ENCODE measurements at regions not wholly inside any gene's neighbourhood (a gene's known extent, or its start where the extent isn't known, plus 50 kb on each side); places are given as distances from the start of the nearest gene placed in this dataset.
"Not testable (repeated sequence)": the region's sequence is repeated elsewhere in the genome, so short reads cannot be mapped to it uniquely, and the experiment has no call there.

DNA sequence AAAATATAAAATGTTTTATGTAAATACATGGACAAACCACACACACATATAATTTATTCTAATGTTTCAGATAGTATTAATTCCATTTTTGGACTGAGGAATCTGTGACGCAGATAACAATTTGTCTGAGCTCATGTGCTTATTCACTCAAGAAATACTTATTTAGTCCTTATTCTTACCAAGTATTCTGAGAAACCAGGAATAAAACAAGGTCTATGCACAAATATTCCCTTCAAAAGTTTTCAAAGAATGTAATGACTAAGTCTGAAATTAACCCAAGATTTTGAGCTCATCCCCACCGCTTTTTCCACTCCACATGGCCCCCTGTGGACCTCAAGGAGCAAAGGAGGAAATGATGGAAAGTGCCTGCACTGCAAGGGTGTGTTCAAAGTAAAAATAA is 1022.3 kb downstream of the EFNA5 start:
- no peak overlapping the region for H3K4me3 ChIP-seq (replicated peaks; ENCODE audit: low read depth, low read length)
- TF ChIP-seq, protein P1, sequence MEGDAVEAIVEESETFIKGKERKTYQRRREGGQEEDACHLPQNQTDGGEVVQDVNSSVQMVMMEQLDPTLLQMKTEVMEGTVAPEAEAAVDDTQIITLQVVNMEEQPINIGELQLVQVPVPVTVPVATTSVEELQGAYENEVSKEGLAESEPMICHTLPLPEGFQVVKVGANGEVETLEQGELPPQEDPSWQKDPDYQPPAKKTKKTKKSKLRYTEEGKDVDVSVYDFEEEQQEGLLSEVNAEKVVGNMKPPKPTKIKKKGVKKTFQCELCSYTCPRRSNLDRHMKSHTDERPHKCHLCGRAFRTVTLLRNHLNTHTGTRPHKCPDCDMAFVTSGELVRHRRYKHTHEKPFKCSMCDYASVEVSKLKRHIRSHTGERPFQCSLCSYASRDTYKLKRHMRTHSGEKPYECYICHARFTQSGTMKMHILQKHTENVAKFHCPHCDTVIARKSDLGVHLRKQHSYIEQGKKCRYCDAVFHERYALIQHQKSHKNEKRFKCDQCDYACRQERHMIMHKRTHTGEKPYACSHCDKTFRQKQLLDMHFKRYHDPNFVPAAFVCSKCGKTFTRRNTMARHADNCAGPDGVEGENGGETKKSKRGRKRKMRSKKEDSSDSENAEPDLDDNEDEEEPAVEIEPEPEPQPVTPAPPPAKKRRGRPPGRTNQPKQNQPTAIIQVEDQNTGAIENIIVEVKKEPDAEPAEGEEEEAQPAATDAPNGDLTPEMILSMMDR (IDR thresholded peaks at IDR 0.05; ENCODE audit: low read depth, low read length, missing control alignments) = no peak
- DNase-seq (ENCODE audit: extremely low read depth, low read depth) = no peak

DNA sequence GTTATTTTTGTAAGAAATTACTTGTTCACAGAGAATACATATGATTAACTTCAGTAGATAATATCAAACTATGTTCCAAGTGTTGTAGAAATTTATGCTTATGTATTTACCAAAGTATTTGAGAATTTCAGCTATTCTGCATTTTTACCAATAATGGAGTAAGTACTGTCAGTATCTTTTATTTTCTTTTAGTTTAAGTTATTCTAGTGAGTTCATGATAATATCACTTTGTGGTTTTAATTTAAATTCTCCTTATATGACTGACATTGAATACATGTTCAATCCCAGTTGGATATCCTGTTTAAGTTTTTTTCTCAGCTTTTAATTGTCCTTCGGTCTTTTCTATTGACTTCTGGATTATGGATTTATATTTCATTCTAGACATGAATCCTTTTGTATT is 1024.6 kb downstream of the EFNA5 start:
- TF ChIP-seq, protein P1 (IDR thresholded peaks at IDR 0.05; ENCODE audit: low read depth, low read length, missing control alignments) = no peak
- H3K4me3 ChIP-seq (replicated peaks; ENCODE audit: low read depth, low read length) = no peak overlapping the region
- no peak for DNase-seq (ENCODE audit: extremely low read depth, low read depth)

DNA sequence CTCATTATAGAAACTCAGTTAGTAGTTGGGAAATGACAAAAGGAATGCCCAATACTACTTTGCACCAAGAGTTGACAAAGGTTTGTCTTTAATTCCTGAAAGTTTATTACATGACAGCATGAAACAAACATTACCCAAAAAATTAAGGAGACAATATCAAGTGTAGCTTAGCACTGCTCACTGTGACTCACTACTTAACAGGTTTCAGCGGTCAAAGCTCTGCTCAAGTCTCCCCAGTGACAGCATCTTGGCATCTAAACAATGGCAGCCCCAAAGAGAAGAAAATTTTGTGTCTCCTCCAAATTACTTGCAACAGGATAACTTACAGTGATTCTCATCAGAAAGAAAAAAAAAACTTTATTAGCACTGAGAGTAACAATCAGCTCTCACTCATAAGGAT is 1030.2 kb downstream of the EFNA5 start:
- DNase-seq (ENCODE audit: extremely low read depth, low read depth) = no peak
- no peak overlapping the region for H3K4me3 ChIP-seq (replicated peaks; ENCODE audit: low read depth, low read length)
- TF ChIP-seq, protein P1 (IDR thresholded peaks at IDR 0.05; ENCODE audit: low read depth, low read length, missing control alignments) = no peak

DNA sequence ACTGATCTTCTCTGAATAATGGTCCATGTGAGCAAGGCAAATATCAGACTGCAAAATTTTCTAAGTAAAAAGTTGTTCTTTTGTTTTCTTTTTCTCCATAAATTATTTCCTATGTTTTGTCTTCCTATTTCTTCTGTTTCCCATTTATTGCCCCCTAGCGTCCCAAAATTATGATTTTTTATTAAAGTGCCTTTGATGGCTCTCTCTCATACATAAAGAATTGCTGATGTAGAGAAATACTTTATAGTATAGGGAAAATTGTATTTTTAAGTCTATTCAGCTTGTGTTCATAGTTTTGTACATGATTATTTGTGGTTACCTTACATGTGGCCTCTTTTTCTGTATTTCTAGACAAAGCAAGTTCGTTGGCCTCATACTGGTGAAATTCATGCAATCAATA is 1031.2 kb downstream of the EFNA5 start:
- no peak overlapping the region for H3K4me3 ChIP-seq (replicated peaks; ENCODE audit: low read depth, low read length)
- TF ChIP-seq, protein P1 (IDR thresholded peaks at IDR 0.05; ENCODE audit: low read depth, low read length, missing control alignments) = no peak
- DNase-seq (ENCODE audit: extremely low read depth, low read depth) = no peak

DNA sequence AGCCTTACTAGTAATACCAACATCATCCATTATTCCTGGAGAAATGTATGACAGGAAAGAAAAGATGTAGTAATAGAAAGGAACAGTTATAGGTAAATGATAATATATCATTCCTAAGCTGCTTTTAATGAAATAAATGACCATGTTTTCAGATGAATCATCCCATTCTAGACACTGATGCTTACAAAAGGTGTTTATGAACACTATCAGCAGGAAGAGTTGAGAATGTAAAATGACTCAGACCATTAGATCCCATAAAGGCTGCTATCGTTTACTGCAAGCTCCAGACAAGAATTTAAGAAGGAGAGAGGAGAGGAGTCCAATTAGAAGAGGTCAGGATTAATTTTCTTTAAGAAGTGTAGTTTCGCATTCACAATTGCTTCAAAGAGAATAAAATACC is 1033.5 kb downstream of the EFNA5 start:
- no peak for DNase-seq (ENCODE audit: extremely low read depth, low read depth)
- TF ChIP-seq, protein P1 (IDR thresholded peaks at IDR 0.05; ENCODE audit: low read depth, low read length, missing control alignments) = no peak
- no peak overlapping the region for H3K4me3 ChIP-seq (replicated peaks; ENCODE audit: low read depth, low read length)

DNA sequence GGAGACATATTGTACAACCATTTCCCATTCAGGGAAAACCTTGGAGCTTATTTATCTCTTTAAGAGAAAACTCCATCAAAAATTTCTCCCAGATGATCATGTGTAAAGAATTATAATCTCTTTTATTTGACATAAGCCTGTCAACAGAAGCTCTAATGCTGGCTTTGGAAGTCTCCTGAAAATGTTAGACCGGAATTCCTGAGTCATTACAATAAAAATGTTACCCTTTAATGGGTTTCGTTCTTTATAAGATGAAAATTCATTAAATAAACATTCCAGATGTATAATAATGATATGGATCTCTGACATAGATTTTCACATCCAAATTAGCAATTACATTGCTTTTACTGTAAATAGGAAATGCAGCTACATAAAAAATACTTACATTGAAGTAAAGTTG is 1036.4 kb downstream of the EFNA5 start:
- DNase-seq (ENCODE audit: extremely low read depth, low read depth) = no peak
- H3K4me3 ChIP-seq (replicated peaks; ENCODE audit: low read depth, low read length) = no peak overlapping the region
- TF ChIP-seq, protein P1 (IDR thresholded peaks at IDR 0.05; ENCODE audit: low read depth, low read length, missing control alignments) = no peak

DNA sequence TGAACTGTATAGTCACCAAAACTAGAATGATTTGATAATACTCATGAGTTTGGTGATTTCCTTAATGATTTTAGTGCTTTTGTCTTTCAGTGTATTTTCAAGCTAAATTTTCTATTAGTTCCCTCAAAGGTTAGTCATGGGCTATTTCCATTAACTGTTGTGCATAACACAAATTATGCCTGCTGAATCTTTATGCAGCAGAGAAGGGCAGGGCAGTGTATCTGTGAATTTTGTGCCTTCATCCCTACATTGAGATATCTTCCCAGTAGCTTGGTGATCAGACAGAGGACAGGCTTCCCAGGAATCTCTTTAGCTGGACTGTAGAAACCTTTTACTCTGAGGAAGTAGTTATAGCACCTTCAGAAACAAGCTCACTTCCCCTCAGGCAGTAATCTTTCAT is 1036.9 kb downstream of the EFNA5 start:
- H3K4me3 ChIP-seq (replicated peaks; ENCODE audit: low read depth, low read length) = no peak overlapping the region
- TF ChIP-seq, protein P1 (IDR thresholded peaks at IDR 0.05; ENCODE audit: low read depth, low read length, missing control alignments) = no peak
- no peak for DNase-seq (ENCODE audit: extremely low read depth, low read depth)

DNA sequence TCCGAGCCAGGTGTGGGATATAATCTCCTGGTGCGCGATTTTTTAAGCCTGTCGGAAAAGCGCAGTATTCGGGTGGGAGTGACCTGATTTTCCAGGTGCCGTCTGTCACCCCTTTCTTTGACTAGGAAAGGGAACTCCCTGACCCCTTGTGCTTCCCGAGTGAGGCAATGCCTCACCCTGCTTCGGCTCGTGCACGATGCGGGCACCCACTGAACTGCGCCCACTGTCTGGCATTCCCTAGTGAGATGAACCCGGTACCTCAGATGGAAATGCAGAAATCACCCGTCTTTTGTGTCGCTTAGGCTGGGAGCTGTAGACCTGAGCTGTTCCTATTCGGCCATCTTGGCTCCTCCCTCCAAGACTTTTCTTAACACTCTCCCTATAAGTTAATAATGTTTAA is 1042.3 kb downstream of the EFNA5 start:
- DNase-seq (ENCODE audit: extremely low read depth, low read depth); H3K4me3 ChIP-seq (replicated peaks; ENCODE audit: low read depth, low read length): not testable (repeated sequence)

All from HFF-Myc (cell line).